GM12878 (cell line): ENCODE measurements at regions not wholly inside any gene's neighbourhood (a gene's known extent, or its start where the extent isn't known, plus 50 kb on each side); places are given as distances from the start of the nearest gene placed in this dataset.

ENCODE experiments used
- BCL11A ChIP-seq: IDR thresholded peaks from 2 replicates; pipeline ENCODE4 v1.6.1; 2011; ENCODE audit warnings: low read depth, low read length
- BCL3 ChIP-seq: IDR thresholded peaks from 2 replicates; pipeline ENCODE4 v1.6.1; 2011; ENCODE audit warnings: borderline replicate concordance, low read depth, mild to moderate bottlenecking, moderate library complexity, low read length; ENCODE audit not compliant: insufficient read depth, poor library complexity, severe bottlenecking
- CEBPB ChIP-seq, 2 experiments: fragments of 150-350 bp in 1 of 2; IDR thresholded peaks; 2 replicates each; pipeline ENCODE4 v1.6.1; 2012 to 2014; ENCODE audit warnings: low read depth in 2 of 2, low read length in 2 of 2, borderline replicate concordance in 1 of 2, inconsistent platforms in 1 of 2
- DPF2 ChIP-seq: fragments of 450-650 bp; IDR thresholded peaks from 2 replicates; pipeline ENCODE4 v1.6.1; 2017; ENCODE audit warnings: mild to moderate bottlenecking
- ELK1 ChIP-seq: IDR thresholded peaks from 2 replicates; pipeline ENCODE4 v1.6.1; 2012; ENCODE audit warnings: low read depth, low read length, improper control_type of control experiment
- EP300 ChIP-seq, 2 experiments: fragments of 150-350 bp in 1 of 2; IDR thresholded peaks; 2 replicates each; pipeline ENCODE4 v1.6.1; 2011 to 2012; ENCODE audit warnings: low read depth in 2 of 2, low read length in 2 of 2, borderline replicate concordance in 1 of 2, improper control_type of control experiment in 1 of 2, inconsistent platforms in 1 of 2; ENCODE audit not compliant: control insufficient read depth in 1 of 2
- FOXK2 ChIP-seq: fragments of 450-650 bp; IDR thresholded peaks from 2 replicates; pipeline ENCODE4 v1.6.1; 2017; ENCODE audit warnings: mild to moderate bottlenecking, moderate library complexity
- HDAC2 ChIP-seq: fragments of 200-600 bp; sonication (generic); IDR thresholded peaks from 2 replicates; pipeline ENCODE4 v1.6.1; 2017
- IRF3 ChIP-seq: fragments of 450-650 bp; IDR thresholded peaks from 2 replicates; pipeline ENCODE4 v1.6.1; 2014; ENCODE audit warnings: mild to moderate bottlenecking
- IRF5 ChIP-seq: fragments of 450-650 bp; IDR thresholded peaks from 2 replicates; pipeline ENCODE4 v1.6.1; 2017; ENCODE audit warnings: borderline replicate concordance
- MTA2 ChIP-seq: fragments of 450-650 bp; IDR thresholded peaks from 2 replicates; pipeline ENCODE4 v1.6.1; 2016; ENCODE audit warnings: low read depth, mild to moderate bottlenecking, moderate library complexity
- NBN ChIP-seq: fragments of 450-650 bp; IDR thresholded peaks from 2 replicates; pipeline ENCODE4 v1.6.1; 2016
- NFXL1 ChIP-seq: fragments of 450-650 bp; IDR thresholded peaks from 2 replicates; pipeline ENCODE4 v1.6.1; 2017; ENCODE audit warnings: antibody characterized with exemption, mild to moderate bottlenecking, borderline replicate concordance
- PAX5 ChIP-seq: IDR thresholded peaks from 2 replicates; pipeline ENCODE4 v1.6.1; 2011; ENCODE audit warnings: low read depth, low read length, borderline replicate concordance
- RCOR1 ChIP-seq: conservative IDR thresholded peaks from 2 replicates; pipeline ENCODE4 v1.6.1; 2012; ENCODE audit warnings: low read depth, low read length, improper control_type of control experiment
- RELB ChIP-seq: fragments of 450-650 bp; IDR thresholded peaks from 2 replicates; pipeline ENCODE4 v1.6.1; 2017; ENCODE audit warnings: low read depth, mild to moderate bottlenecking, moderate library complexity
- SIN3A ChIP-seq: IDR thresholded peaks from 2 replicates; pipeline ENCODE4 v1.6.1; 2012; ENCODE audit warnings: low read depth, low read length, improper control_type of control experiment
- ZBED1 ChIP-seq: IDR thresholded peaks from 2 replicates; pipeline ENCODE4 v1.6.1; 2016; ENCODE audit warnings: borderline replicate concordance
- ZBTB4 ChIP-seq: fragments of 450-650 bp; formaldehyde crosslinking; IDR thresholded peaks from 2 replicates; pipeline ENCODE4 v1.4.0; 2022; ENCODE audit warnings: mild to moderate bottlenecking, moderate library complexity
- ZNF24 ChIP-seq: fragments of 450-650 bp; IDR thresholded peaks from 2 replicates; pipeline ENCODE4 v1.6.1; 2017; ENCODE audit warnings: antibody characterized with exemption, mild to moderate bottlenecking
- ZNF274 ChIP-seq: IDR thresholded peaks from one replicate; pipeline ENCODE4 v1.8.0; 2011; ENCODE audit not compliant: insufficient read length, insufficient read depth

GRCh38 chr6:144653885-144654505 is 368.9 kb downstream of the UTRN start (continued):
- TF ChIP-seq EP300 (IDR thresholded peaks at IDR 0.05; ENCODE audit: borderline replicate concordance in 1 of 2, control insufficient read depth in 1 of 2, low read depth in 2 of 2, low read length in 2 of 2) (peak; percentile 50 to 53; a peak in 1 of 4 replicates), PAX5 (no peak), NBN (peak; percentile 85; the same call in 1 of the 2 replicates), IRF3 (no peak), IRF5 (peak; percentile 10; the same call in 1 of the 2 replicates), HDAC2 (no peak), ELK1 (no peak), SIN3A (no peak), RELB (peak; percentile 72), ZBTB4 (CRISPR knock-in tag) (no peak), RCOR1 (no peak), MTA2 (peak; percentile 85), BCL3 (no peak), BCL11A (0 out of 2 replicates have a peak, but pooled peaks have one; percentile 32), NFXL1 (no peak), CEBPB (IDR thresholded peaks at IDR 0.05; ENCODE audit: borderline replicate concordance in 1 of 2, low read depth in 2 of 2, low read length in 2 of 2) (no peak), DPF2 (peak; percentile 54; the same call in 1 of the 2 replicates), ZNF274 (no peak), ZNF24 (no peak), ZBED1 (no peak), FOXK2 (peak; percentile 66; the same call in 1 of the 2 replicates)
